Pancreas (tissue), 10 donors: ENCODE measurements at regions not wholly inside any gene's neighbourhood (a gene's known extent, or its start where the extent isn't known, plus 50 kb on each side); places are given as distances from the start of the nearest gene placed in this dataset.

Source experiments
- ATAC-seq, 4 donors: fragments of 200-7000 bp; cut with Tn5 transposase; one replicate each; pipeline versions ENCODE4 v1.8.0 to v1.9.1; 2020; ENCODE audit warnings: mild to moderate bottlenecking in 4 of 4, moderate library complexity in 4 of 4
- DNase-seq, 6 donors: peaks; one replicate each; pipeline ENCODE4 v3.0.0-alpha.2; 2020
- FAIRE-seq: peaks from 2 replicates; lab custom pipeline; 2012; peaks lifted over from hg19 to GRCh38; lab: Jason Lieb, UNC
- H3K27ac ChIP-seq, 4 donors: fragments of 200-600 bp; sonication (generic); 1 replicate in 3 of 4; 2 replicates in 1 of 4; pipeline versions ENCODE4 v1.5.0 to v1.8.0; 2020
- H3K27me3 ChIP-seq, 4 donors: fragments of 200-600 bp; one replicate each; pipeline ENCODE4 v1.8.0; 2021
- H3K36me3 ChIP-seq, 3 donors: fragments of 200-600 bp; sonication (generic) in 1 of 3; one replicate each; pipeline versions ENCODE4 v1.5.0 to v1.8.0; 2020 to 2021
- H3K4me1 ChIP-seq, 3 donors: fragments of 200-600 bp; one replicate each; pipeline ENCODE4 v1.8.0; 2021
- H3K4me3 ChIP-seq, 4 donors: fragments of 200-600 bp; sonication (generic) in 2 of 4; one replicate each; pipeline versions ENCODE4 v1.5.0 to v1.8.0; 2020 to 2021
- H3K9me3 ChIP-seq, 4 donors: fragments of 200-600 bp; one replicate each; pipeline ENCODE4 v1.8.0; 2021
- WGBS, 2 donors: extraction: QIAGEN DNeasy Blood & Tissue Kit; methylation state at CpG; one replicate each; pipeline ENCODE4 v1.1.7; 2013; 5-methylcytosine and 5-hydroxymethylcytosine counted together
- intact Hi-C, 3 donors: fragments of 100-400 bp; cut with DNase I; formaldehyde crosslinking; loops; one replicate each; pipeline versions ENCODE4 v1.11.1 to v1.14.2; 2022
- TF ChIP-seq, protein P1 (sequence below), 4 donors: fragments of 200-600 bp; sonication (generic) in 3 of 4; IDR thresholded peaks; one replicate each; pipeline versions ENCODE4 v1.5.0 to v1.8.0; 2021; ENCODE audit warnings: antibody characterized with exemption in 4 of 4
- donor health status: healthy with polysubstance abuse.
- donor health status: DM: no; HTN: no; CAD: no; lungs with moderate emphysema.
- donor health status: DM: no; HTN: no; CAD: no.
- donor health status: control.
- donor health status: control.
- donor health status: Bipolar disorder and iron deficiency.
- donor health status: DM: yes; HTN: yes; CAD: no.
- donor health status: DM: no; HTN: no; CAD: no.
- donor health status: DM: no; HTN: no; CAD: no.
- donor health status: DM: yes; HTN: yes; CAD: no.

DNA sequence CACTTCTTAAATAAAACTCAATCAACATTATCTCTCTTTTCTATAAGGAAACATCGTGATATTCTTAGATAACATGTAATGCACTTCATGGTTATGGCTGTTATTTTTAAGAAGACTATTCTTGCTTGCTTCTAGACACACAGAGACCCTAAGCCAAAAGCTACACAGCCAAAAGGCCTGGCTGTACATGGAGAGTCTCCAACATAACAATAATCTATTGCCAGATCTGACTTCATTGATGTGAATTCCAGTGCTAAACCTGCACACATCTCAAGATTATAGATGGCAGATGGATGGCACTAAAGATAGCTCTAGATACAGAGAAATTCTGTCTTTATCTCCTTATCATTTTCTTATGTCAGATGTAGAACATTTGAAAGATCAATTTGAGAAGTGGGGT is 811.6 kb upstream of the ZNF608 start:
- intact Hi-C loops: no loop called here
- no peak for DNase-seq
- H3K4me1 ChIP-seq: peaks cover 0 to 4% (median 0%) of the 10 kb centered on the region in 3 donors
- H3K27me3 ChIP-seq: no peaks in the 10 kb centered on the region
- H3K9me3 ChIP-seq: no peaks in the 10 kb centered on the region
- no peaks in the 10 kb centered on the region for H3K36me3 ChIP-seq
- H3K27ac ChIP-seq: no peak overlapping the region
- TF ChIP-seq, protein P1, sequence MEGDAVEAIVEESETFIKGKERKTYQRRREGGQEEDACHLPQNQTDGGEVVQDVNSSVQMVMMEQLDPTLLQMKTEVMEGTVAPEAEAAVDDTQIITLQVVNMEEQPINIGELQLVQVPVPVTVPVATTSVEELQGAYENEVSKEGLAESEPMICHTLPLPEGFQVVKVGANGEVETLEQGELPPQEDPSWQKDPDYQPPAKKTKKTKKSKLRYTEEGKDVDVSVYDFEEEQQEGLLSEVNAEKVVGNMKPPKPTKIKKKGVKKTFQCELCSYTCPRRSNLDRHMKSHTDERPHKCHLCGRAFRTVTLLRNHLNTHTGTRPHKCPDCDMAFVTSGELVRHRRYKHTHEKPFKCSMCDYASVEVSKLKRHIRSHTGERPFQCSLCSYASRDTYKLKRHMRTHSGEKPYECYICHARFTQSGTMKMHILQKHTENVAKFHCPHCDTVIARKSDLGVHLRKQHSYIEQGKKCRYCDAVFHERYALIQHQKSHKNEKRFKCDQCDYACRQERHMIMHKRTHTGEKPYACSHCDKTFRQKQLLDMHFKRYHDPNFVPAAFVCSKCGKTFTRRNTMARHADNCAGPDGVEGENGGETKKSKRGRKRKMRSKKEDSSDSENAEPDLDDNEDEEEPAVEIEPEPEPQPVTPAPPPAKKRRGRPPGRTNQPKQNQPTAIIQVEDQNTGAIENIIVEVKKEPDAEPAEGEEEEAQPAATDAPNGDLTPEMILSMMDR (IDR thresholded peaks at IDR 0.05): no peak
- WGBS, 2 donors: 90 to 98% methylated on average over 1 of the region's 1 CpG
- H3K4me3 ChIP-seq: no peak overlapping the region
- no peak for FAIRE-seq
- ATAC-seq: no peak

DNA sequence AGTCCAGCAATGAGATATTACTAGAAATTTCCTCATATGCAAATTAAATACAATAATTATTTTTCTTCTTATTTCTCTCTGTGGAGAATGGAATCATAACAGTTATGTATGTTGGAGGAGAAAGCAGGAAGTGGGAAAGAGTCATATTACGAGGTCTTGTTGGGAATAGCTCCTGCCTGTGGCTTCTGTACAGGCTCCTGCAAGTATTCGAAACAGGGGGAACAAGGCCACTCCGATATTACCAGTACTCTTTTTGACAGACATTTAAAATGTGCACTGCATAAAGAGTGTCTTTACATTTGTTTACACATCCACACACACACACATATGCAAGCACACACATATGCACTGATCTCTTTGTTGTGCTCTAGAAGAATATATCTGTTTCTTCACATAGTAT is 812.0 kb upstream of the ZNF608 start:
- DNase-seq: no peak
- ATAC-seq: no peak
- H3K36me3 ChIP-seq: no peaks in the 10 kb centered on the region
- no peak for FAIRE-seq
- H3K4me1 ChIP-seq: peaks cover 0 to 4% (median 0%) of the 10 kb centered on the region in 3 donors
- intact Hi-C loops: no loop called here
- TF ChIP-seq, protein P1 (IDR thresholded peaks at IDR 0.05): no peak
- no peaks in the 10 kb centered on the region for H3K27me3 ChIP-seq
- H3K27ac ChIP-seq: no peak overlapping the region
- no peak overlapping the region for H3K4me3 ChIP-seq
- WGBS, 2 donors: 80 to 84% methylated on average over 3 of the region's 3 CpGs
- H3K9me3 ChIP-seq: no peaks in the 10 kb centered on the region

DNA sequence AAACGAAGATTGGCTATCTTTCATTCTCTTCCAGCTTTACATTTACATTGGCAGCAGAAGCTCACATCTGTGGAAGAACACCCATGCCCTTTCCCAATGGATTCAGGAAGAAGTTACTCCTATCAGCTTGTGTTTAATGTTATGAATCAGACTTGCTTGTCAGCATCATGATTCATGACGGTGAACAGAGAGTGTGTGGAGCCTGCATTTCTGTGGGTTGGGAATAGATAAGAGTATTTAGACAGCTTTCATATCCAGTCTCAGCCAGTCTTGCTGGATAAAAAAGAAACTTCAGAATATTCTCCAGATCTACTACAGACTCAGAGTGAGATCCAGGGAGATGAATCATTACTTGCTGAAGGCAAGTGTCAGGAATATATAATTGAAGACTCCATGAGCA is 812.9 kb upstream of the ZNF608 start:
- TF ChIP-seq, protein P1 (IDR thresholded peaks at IDR 0.05): no peak
- DNase-seq (peak in 2 of 6 donors; percentile 14 to 24), FAIRE-seq (no peak), ATAC-seq (peak in 3 of 4 donors; percentile 81 to 95 (median 95))
- Histone ChIP-seq H3K27me3 (no peaks in the 10 kb centered on the region), H3K27ac (no peak overlapping the region), H3K9me3 (no peaks in the 10 kb centered on the region), H3K36me3 (no peaks in the 10 kb centered on the region), H3K4me3 (no peak overlapping the region), H3K4me1 (peaks cover 0 to 4% (median 0%) of the 10 kb centered on the region in 3 donors)
- intact Hi-C loops: no loop called here
- WGBS, 2 donors: 21 to 25% methylated on average over 2 of the region's 2 CpGs

DNA sequence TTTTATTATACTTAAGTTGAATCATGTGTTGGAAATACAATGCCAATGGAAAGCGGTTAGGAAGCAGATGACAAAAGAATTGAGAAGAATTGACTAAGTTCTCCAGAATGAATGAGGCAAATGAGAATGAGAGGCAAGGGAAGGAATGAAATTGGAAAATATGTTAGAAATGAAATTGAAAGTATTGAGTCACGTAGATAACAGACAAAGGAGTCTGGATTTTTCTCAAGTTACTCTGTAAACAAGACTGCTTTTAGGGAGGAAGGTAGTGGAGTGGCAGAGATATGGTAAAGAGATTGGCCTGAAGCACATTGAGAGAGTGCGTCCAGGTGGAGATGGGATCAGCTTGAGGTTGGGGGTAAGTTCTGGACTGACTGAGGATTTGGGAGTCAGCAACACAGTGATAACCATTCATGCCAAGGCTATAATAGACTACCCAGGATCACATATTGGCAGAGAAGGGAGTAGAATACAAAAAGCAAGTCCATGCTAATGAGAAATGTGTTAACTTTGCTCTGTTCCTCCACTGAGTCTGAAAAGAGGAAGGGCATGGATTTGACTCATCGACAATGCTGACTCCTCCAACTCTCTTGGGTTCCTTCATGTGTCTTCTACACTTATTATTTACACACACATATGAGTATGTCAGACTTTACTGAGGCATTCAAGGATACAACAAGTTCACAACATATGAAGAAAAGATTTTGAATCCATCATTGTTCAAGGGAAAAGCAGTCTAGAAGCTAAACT is 814.2 kb upstream of the ZNF608 start:
- no peak overlapping the region for H3K27ac ChIP-seq
- FAIRE-seq: no peak
- H3K4me1 ChIP-seq: peaks cover 0 to 4% (median 0%) of the 10 kb centered on the region in 3 donors
- peak in 2 of 4 donors; percentile 26 to 33 for ATAC-seq
- no peaks in the 10 kb centered on the region for H3K27me3 ChIP-seq
- TF ChIP-seq, protein P1 (IDR thresholded peaks at IDR 0.05): no peak
- intact Hi-C loops: no loop called here
- H3K9me3 ChIP-seq: no peaks in the 10 kb centered on the region
- 77 to 81% methylated on average over 4 of the region's 4 CpGs for WGBS, 2 donors
- DNase-seq: no peak
- H3K36me3 ChIP-seq: no peaks in the 10 kb centered on the region
- H3K4me3 ChIP-seq: no peak overlapping the region

DNA sequence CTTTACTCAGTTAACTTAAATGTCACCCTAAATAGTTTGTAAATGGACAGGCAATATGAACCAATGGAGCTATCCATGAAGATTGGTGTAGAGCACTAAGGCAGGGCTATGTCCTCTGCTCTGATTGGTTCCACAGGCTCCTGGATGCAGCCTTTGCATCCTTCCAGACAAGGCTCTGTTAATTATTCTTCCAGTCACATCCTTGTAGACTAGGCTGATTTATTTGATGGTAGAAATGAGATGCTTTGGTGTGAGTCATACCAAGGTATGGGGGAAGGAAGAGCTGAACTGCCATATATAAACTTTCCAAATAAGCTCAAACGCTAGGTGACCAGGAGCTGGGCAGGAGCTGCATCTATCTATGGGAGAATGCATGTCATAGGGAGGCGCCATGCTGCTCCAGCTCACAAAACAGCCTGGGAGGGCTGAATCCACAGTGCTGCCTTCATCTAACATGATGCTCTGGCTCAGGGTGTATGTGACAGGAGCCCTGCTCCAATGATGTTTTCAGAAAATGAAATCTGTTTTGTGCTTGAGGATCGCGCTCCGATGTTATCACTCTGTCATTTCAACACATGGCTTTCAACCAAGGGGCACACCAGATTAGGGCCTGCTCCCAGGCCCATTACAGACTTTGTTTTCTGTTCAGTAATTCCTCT is 818.0 kb upstream of the ZNF608 start:
- FAIRE-seq (no peak), ATAC-seq (no peak), DNase-seq (no peak)
- WGBS, 2 donors: 93 to 94% methylated on average over 5 of the region's 5 CpGs
- H3K4me1 ChIP-seq: peaks cover 0 to 1% (median 0%) of the 10 kb centered on the region in 3 donors
- H3K27me3 ChIP-seq: no peaks in the 10 kb centered on the region
- H3K9me3 ChIP-seq: no peaks in the 10 kb centered on the region
- TF ChIP-seq, protein P1 (IDR thresholded peaks at IDR 0.05): no peak
- no peak overlapping the region for H3K4me3 ChIP-seq
- no peaks in the 10 kb centered on the region for H3K36me3 ChIP-seq
- intact Hi-C loops: no loop called here
- no peak overlapping the region for H3K27ac ChIP-seq
